ENCODE measurements at regions not wholly inside any gene's neighbourhood (a gene's known extent, or its start where the extent isn't known, plus 50 kb on each side); places are given as distances from the start of the nearest gene placed in this dataset.

DNA sequence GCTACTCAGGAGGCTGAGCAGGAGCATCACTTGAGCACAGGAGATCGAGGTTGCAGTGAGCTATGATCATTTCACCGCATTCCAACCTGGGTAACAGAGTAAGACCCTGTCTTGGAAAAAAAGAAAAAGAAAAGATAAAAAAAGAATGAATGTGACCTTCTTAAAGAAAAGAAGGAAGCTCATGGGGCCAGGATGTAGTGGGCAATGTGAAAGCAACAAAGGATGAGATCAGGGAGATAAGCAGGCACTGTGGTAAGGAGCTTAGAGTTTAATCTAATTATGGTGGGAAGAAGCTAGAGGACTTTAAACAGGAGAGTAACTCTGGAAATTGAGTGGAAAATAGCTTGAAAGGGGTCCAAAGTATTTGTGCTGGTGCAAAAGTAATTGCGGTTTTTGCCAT is 231.6 kb upstream of the UBE2E2 start:
- no peaks in the 10 kb centered on the region for H3K9me3 ChIP-seq
- H3K27me3 ChIP-seq (ENCODE audit: low read depth) = no peaks in the 10 kb centered on the region
- no peaks in the 10 kb centered on the region for H3K4me1 ChIP-seq
- TF ChIP-seq, protein P1, sequence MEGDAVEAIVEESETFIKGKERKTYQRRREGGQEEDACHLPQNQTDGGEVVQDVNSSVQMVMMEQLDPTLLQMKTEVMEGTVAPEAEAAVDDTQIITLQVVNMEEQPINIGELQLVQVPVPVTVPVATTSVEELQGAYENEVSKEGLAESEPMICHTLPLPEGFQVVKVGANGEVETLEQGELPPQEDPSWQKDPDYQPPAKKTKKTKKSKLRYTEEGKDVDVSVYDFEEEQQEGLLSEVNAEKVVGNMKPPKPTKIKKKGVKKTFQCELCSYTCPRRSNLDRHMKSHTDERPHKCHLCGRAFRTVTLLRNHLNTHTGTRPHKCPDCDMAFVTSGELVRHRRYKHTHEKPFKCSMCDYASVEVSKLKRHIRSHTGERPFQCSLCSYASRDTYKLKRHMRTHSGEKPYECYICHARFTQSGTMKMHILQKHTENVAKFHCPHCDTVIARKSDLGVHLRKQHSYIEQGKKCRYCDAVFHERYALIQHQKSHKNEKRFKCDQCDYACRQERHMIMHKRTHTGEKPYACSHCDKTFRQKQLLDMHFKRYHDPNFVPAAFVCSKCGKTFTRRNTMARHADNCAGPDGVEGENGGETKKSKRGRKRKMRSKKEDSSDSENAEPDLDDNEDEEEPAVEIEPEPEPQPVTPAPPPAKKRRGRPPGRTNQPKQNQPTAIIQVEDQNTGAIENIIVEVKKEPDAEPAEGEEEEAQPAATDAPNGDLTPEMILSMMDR (IDR thresholded peaks at IDR 0.05) = no peak
- H3K36me3 ChIP-seq = no peaks in the 10 kb centered on the region
- no peak for DNase-seq
- intact Hi-C loops (cut with DNase I) = no loop called here
- H3K4me3 ChIP-seq = no peak overlapping the region
- H3K27ac ChIP-seq = no peak overlapping the region
- no peak for ATAC-seq

DNA sequence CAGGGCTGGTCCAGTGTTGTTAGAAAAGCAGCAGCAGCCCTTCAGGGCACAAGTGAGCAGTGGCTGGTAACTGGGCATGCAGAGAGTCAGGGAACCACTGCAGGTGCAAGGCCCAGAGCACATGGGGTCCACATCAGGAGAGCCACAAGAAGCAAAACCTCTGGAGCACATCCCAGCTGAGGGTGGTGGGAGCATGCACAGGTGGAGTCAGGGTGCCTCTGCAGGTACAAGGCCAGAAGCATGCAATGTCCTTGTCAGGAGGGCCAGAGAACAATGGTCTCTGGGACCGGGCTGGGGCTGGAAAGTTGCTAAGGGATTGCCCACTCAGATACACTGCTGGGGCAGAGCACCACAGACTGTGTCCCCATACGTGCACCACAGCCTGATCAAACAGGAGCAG is 226.1 kb upstream of the UBE2E2 start:
- no peaks in the 10 kb centered on the region for H3K27me3 ChIP-seq (ENCODE audit: low read depth)
- H3K4me3 ChIP-seq = no peak overlapping the region
- no peaks in the 10 kb centered on the region for H3K4me1 ChIP-seq
- no peaks in the 10 kb centered on the region for H3K9me3 ChIP-seq
- DNase-seq (no peak), ATAC-seq (peak in 1 of 2 donors; percentile 34)
- no peaks in the 10 kb centered on the region for H3K36me3 ChIP-seq
- no peak overlapping the region for H3K27ac ChIP-seq
- intact Hi-C loops (cut with DNase I) = no loop called here
- TF ChIP-seq, protein P1 (IDR thresholded peaks at IDR 0.05) = no peak

DNA sequence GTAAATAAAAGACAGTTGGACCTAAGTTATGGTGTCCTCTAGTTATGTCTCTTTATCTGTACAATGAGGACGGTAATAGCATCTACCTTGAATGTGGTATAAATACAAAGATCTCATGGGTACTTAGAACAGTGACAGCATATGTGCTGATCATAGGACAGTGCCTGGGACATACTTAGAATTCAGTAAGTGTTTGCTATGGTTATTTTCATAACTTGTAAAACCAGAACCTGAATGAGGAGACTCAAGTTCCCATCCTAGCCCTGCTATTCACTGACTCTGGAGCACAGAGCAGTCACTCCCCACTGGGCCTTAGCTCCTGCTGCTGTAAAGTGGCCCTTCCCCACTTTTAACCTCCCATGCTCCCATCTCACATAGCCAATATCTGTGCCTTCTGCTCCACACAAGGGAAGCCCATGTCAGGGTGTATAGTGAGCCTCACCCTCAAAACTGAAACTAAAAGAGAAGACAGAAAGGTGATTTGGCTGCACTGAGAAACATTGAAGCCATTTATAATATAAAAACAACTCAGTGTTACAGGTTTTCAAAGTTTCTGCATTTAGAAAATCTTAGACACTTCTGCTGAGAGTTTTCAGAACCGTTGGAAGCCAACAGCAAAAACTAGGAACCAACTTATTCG is 225.4 kb upstream of the UBE2E2 start:
- DNase-seq (no peak), ATAC-seq (peak; percentile 26 to 41)
- H3K27ac ChIP-seq = no peak overlapping the region
- no peaks in the 10 kb centered on the region for H3K27me3 ChIP-seq (ENCODE audit: low read depth)
- no peak overlapping the region for H3K4me3 ChIP-seq
- intact Hi-C loops (cut with DNase I) = no loop called here
- no peaks in the 10 kb centered on the region for H3K36me3 ChIP-seq
- TF ChIP-seq, protein P1 (IDR thresholded peaks at IDR 0.05) = no peak
- no peaks in the 10 kb centered on the region for H3K9me3 ChIP-seq
- H3K4me1 ChIP-seq = no peaks in the 10 kb centered on the region

DNA sequence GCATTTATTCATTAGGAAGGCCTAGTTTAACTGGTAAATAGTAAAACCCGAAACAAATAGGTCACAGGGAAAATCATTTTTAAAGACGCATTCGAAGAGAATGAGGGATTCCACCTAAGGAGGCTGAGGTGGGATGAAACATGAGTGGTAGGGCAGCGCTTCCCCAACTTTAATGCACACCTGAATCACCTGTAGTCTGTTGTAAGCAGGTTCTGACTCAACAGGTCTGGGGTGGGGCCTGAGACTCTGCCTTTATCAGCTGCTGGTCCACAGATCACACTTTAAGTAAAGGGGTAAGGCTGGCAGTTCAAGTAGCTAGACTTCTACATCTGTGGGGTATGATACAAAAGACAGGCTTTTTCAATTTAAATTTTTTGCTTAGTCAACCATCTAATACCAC is 223.5 kb upstream of the UBE2E2 start:
- Histone ChIP-seq H3K9me3 (no peaks in the 10 kb centered on the region), H3K4me1 (no peaks in the 10 kb centered on the region), H3K4me3 (no peak overlapping the region), H3K36me3 (no peaks in the 10 kb centered on the region), H3K27me3 (ENCODE audit: low read depth) (no peaks in the 10 kb centered on the region), H3K27ac (no peak overlapping the region)
- intact Hi-C loops (cut with DNase I) = no loop called here
- ATAC-seq (no peak), DNase-seq (no peak)
- TF ChIP-seq, protein P1 (IDR thresholded peaks at IDR 0.05) = no peak

DNA sequence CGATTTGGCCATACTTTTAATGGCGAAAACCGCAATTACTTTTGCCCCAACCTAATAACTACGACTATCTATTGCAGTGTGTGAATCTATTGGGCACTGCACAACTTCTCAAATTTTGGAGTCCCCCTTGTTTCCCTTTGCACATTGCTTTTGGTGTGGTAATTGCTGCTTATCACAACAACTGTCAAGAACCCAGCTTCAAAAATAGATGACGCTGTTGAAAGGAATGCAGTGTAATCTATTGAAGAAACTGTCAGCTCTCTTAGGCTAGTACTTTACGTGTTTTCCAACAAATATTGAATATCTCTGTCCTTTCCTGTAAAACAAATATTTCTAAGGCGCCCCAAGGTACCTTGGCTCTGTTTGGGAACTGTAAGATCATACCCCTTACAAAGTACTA is 222.8 kb upstream of the UBE2E2 start:
- Histone ChIP-seq H3K36me3 (no peaks in the 10 kb centered on the region), H3K27ac (no peak overlapping the region), H3K9me3 (no peaks in the 10 kb centered on the region), H3K4me1 (no peaks in the 10 kb centered on the region), H3K4me3 (no peak overlapping the region), H3K27me3 (ENCODE audit: low read depth) (no peaks in the 10 kb centered on the region)
- intact Hi-C loops (cut with DNase I) = no loop called here
- ATAC-seq (peak in 1 of 2 donors; percentile 75), DNase-seq (no peak)
- TF ChIP-seq, protein P1 (IDR thresholded peaks at IDR 0.05) = no peak
